ENCODE measurements at regions not wholly inside any gene's neighbourhood (a gene's known extent, or its start where the extent isn't known, plus 50 kb on each side); places are given as distances from the start of the nearest gene placed in this dataset.

GRCh38 chr7:155981703-155982102 is 169.4 kb upstream of the SHH start:
- Histone ChIP-seq H3K9ac (ENCODE audit: low read depth in 1 of 2, low read length in 2 of 2) (no peak overlapping the region), H3K4me3 (ENCODE audit: low read depth in 1 of 3, low read length in 3 of 3) (no peak overlapping the region), H3K4me1 (ENCODE audit: control insufficient read depth in 4 of 4, insufficient read depth in 4 of 4, low read length in 3 of 4) (no peaks in the 10 kb centered on the region), H3K9me3 (ENCODE audit: control insufficient read depth in 4 of 4, low read length in 3 of 4) (no peaks in the 10 kb centered on the region), H3K36me3 (ENCODE audit: control insufficient read depth in 4 of 4, insufficient read depth in 3 of 4, low read depth in 1 of 4, low read length in 3 of 4) (no peaks in the 10 kb centered on the region), H3K27me3 (ENCODE audit: control insufficient read depth in 4 of 4, insufficient read depth in 4 of 4, low read length in 3 of 4) (peaks cover 0 to 4% (median 0%) of the 10 kb centered on the region in 4 donors), H3K27ac (ENCODE audit: low read depth in 1 of 2, low read length in 2 of 2) (no peak overlapping the region)
- WGBS, result 69% methylated on average over 2 of the region's 2 CpGs
- no peak for TF ChIP-seq EGR1 (IDR thresholded peaks at IDR 0.05; ENCODE audit: low read depth in 2 of 2)
- DNase-seq (ENCODE audit: low spot score), result no peak

DNA sequence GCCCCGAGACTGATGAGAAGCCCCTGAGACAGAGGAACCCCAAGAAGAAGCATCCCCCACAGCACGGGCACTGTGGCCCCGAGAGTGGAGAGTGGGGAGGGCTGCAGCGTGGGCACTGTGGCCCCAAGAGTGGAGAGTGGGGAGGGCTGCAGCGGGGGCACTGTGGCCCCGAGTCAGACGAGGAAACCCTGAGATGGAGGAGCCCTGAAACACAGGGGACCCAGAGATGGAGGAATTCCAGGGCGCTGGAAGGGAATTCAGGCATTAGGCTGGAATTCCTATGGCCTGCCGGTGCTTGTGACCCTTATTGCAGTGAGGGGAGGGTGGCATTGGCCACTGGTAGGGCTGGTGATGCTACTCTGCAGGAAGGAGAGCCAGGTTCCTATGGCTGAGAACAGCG is 168.6 kb upstream of the SHH start:
- no peaks in the 10 kb centered on the region for H3K36me3 ChIP-seq (ENCODE audit: control insufficient read depth in 4 of 4, insufficient read depth in 3 of 4, low read depth in 1 of 4, low read length in 3 of 4)
- no peak for DNase-seq (ENCODE audit: low spot score)
- no peak overlapping the region for H3K9ac ChIP-seq (ENCODE audit: low read depth in 1 of 2, low read length in 2 of 2)
- H3K9me3 ChIP-seq (ENCODE audit: control insufficient read depth in 4 of 4, low read length in 3 of 4), result no peaks in the 10 kb centered on the region
- no peak overlapping the region for H3K4me3 ChIP-seq (ENCODE audit: low read depth in 1 of 3, low read length in 3 of 3)
- TF ChIP-seq JUND (IDR thresholded peaks at IDR 0.05), result no peak
- TF ChIP-seq REST (IDR thresholded peaks at IDR 0.05), result no peak
- no peak for TF ChIP-seq RAD21 (IDR thresholded peaks at IDR 0.05)
- no peak for TF ChIP-seq ZBTB33 (IDR thresholded peaks at IDR 0.05)
- no peak for TF ChIP-seq SP1 (IDR thresholded peaks at IDR 0.05)
- TF ChIP-seq TAF1 (conservative IDR thresholded peaks at IDR 0.05), result no peak
- no peak for TF ChIP-seq RXRA (IDR thresholded peaks at IDR 0.05)
- TF ChIP-seq HNF4A (conservative IDR thresholded peaks at IDR 0.05), result no peak
- TF ChIP-seq ATF3 (IDR thresholded peaks at IDR 0.05), result no peak
- no peak for TF ChIP-seq HNF4G (IDR thresholded peaks at IDR 0.05)
- TF ChIP-seq MAX (IDR thresholded peaks at IDR 0.05), result no peak
- no peak for TF ChIP-seq YY1 (IDR thresholded peaks at IDR 0.05)
- no peak for TF ChIP-seq EGR1 (IDR thresholded peaks at IDR 0.05; ENCODE audit: low read depth in 2 of 2)
- TF ChIP-seq FOXA2 (IDR thresholded peaks at IDR 0.05), result no peak
- no peak for TF ChIP-seq GABPA (IDR thresholded peaks at IDR 0.05 in 1 of 2, conservative IDR thresholded peaks at IDR 0.05 in 1 of 2)
- no peak for TF ChIP-seq FOXA1 (IDR thresholded peaks at IDR 0.05)
- H3K4me1 ChIP-seq (ENCODE audit: control insufficient read depth in 4 of 4, insufficient read depth in 4 of 4, low read length in 3 of 4), result no peaks in the 10 kb centered on the region
- peaks cover 0 to 4% (median 0%) of the 10 kb centered on the region in 4 donors for H3K27me3 ChIP-seq (ENCODE audit: control insufficient read depth in 4 of 4, insufficient read depth in 4 of 4, low read length in 3 of 4)
- H3K27ac ChIP-seq (ENCODE audit: low read depth in 1 of 2, low read length in 2 of 2), result no peak overlapping the region
- WGBS, result 82% methylated on average over 10 of the region's 10 CpGs
